Choroid plexus epithelial cell (primary cell): ENCODE measurements at regions not wholly inside any gene's neighbourhood (a gene's known extent, or its start where the extent isn't known, plus 50 kb on each side); places are given as distances from the start of the nearest gene placed in this dataset.

Experiments
- DNase-seq: peaks from one replicate; pipeline ENCODE4 v3.0.0-alpha.2; 2010; ENCODE audit warnings: low read depth
- H3K4me3 ChIP-seq: 2 replicates; pipeline ENCODE4 v1.5.1; 2011; ENCODE audit warnings: low read depth, mild to moderate bottlenecking, control low read depth, low read length, moderate library complexity
- CTCF ChIP-seq: conservative IDR thresholded peaks from 2 replicates; pipeline ENCODE4 v1.5.1; 2011; ENCODE audit warnings: low read depth, mild to moderate bottlenecking, control low read depth, inconsistent platforms, low read length, moderate library complexity

- H3K4me3 ChIP-seq: no peak overlapping the region
- DNase-seq: no peak
- no peak for TF ChIP-seq CTCF
Observed at GRCh38 chr3:147794596-147794995, 385.4 kb downstream of the ZIC1 start.

GRCh38 chr3:147795418-147795817, 386.3 kb downstream of the ZIC1 start:
- no peak for DNase-seq
- no peak for TF ChIP-seq CTCF
- H3K4me3 ChIP-seq: no peak overlapping the region

GRCh38 chr3:147797095-147797494, 387.9 kb downstream of the ZIC1 start:
- TF ChIP-seq CTCF: no peak
- H3K4me3 ChIP-seq: no peak overlapping the region
- DNase-seq: no peak

GRCh38 chr3:147799601-147800000, 390.4 kb downstream of the ZIC1 start:
- DNase-seq: peak; percentile 8
- no peak for TF ChIP-seq CTCF
- no peak overlapping the region for H3K4me3 ChIP-seq

- no peak for TF ChIP-seq CTCF
- no peak for DNase-seq
- H3K4me3 ChIP-seq: no peak overlapping the region
Observed at GRCh38 chr3:147807776-147808175, 398.6 kb downstream of the ZIC1 start.

GRCh38 chr3:147809206-147809605, 400.0 kb downstream of the ZIC1 start:
- no peak for TF ChIP-seq CTCF
- DNase-seq: no peak
- no peak overlapping the region for H3K4me3 ChIP-seq

- DNase-seq: peak; percentile 34
- no peak for TF ChIP-seq CTCF
- H3K4me3 ChIP-seq: no peak overlapping the region
Observed at GRCh38 chr3:147812186-147812911, 403.2 kb downstream of the ZIC1 start.
